Endothelial cell of umbilical vein (primary cell): ENCODE measurements at regions not wholly inside any gene's neighbourhood (a gene's known extent, or its start where the extent isn't known, plus 50 kb on each side); places are given as distances from the start of the nearest gene placed in this dataset.

Source experiments
- BruUV-seq: library from RNA; stranded (reverse); fragments of 400-500 nt; replicated peaks from 2 replicates; lab custom pipeline; 2021; lab: Mats Ljungman, UMichigan
- CTCF ChIA-PET: fragments of 300-600, 350-600 bp; sonication (Branson Sonifier 250); formaldehyde crosslinking; loops from one replicate; lab custom pipeline; 2021; ENCODE audit warnings: antibody characterized with exemption, inconsistent platforms; lab: Charles Lee
- POLR2A ChIA-PET: fragments of 300-600, 350-600 bp; sonication (Branson Sonifier 250); formaldehyde crosslinking; loops from one replicate; lab custom pipeline; 2021; ENCODE audit warnings: antibody characterized with exemption, inconsistent platforms; lab: Charles Lee
- DNase-seq: peaks from one replicate; pipeline ENCODE4 v3.0.0-alpha.2; 2011; ENCODE audit warnings: low read depth, low spot score
- FAIRE-seq: peaks from 2 replicates; lab custom pipeline; 2011; peaks lifted over from hg19 to GRCh38; lab: Jason Lieb, UNC
- H2AFZ ChIP-seq: 2 replicates; pipeline ENCODE4 v1.6.0; 2012; ENCODE audit warnings: low read depth, low read length, control low read depth, inconsistent platforms
- H3K27ac ChIP-seq: 2 replicates; pipeline ENCODE4 v1.5.1; 2011; ENCODE audit warnings: low read depth, mild to moderate bottlenecking, control low read depth, low read length, moderate library complexity; ENCODE audit not compliant: insufficient read depth
- H3K27me3 ChIP-seq, 2 experiments: 2 replicates each; pipeline versions ENCODE4 v1.6.0 to v1.6.1; 2011; ENCODE audit warnings: low read length in 2 of 2, mixed read lengths in 1 of 2; ENCODE audit not compliant: control insufficient read depth in 2 of 2, insufficient read depth in 2 of 2
- H3K36me3 ChIP-seq, 2 experiments: 2 replicates in 1 of 2; 3 replicates in 1 of 2; pipeline ENCODE4 v1.5.1; 2011; ENCODE audit warnings: low read length in 2 of 2, mild to moderate bottlenecking in 1 of 2, moderate library complexity in 1 of 2; ENCODE audit not compliant: control insufficient read depth in 2 of 2, insufficient read depth in 2 of 2; ENCODE audit errors: extremely low read depth in 1 of 2
- H3K4me1 ChIP-seq: 3 replicates; pipeline ENCODE4 v1.5.1; 2011; ENCODE audit warnings: mild to moderate bottlenecking, low read length; ENCODE audit not compliant: control insufficient read depth, insufficient read depth; ENCODE audit errors: extremely low read depth
- H3K4me2 ChIP-seq: 2 replicates; pipeline ENCODE4 v1.6.1; 2011; ENCODE audit warnings: low read length, control low read depth, mixed read lengths; ENCODE audit not compliant: insufficient read depth
- H3K4me3 ChIP-seq, 3 experiments: fragments of 200-600 bp in 1 of 3; sonication (generic), shearing (Covaris generic) in 1 of 3; replicated peaks in 1 of 3; 2 replicates each; pipeline ENCODE4 v1.5.1; 2011 to 2016; ENCODE audit warnings: control low read depth in 3 of 3, low read length in 3 of 3, mild to moderate bottlenecking in 2 of 3, inconsistent platforms in 1 of 3, low read depth in 1 of 3, moderate library complexity in 1 of 3; ENCODE audit not compliant: insufficient read depth in 1 of 3
- H3K79me2 ChIP-seq: 2 replicates; pipeline ENCODE4 v1.6.0; 2012; ENCODE audit warnings: low read length, inconsistent platforms; ENCODE audit not compliant: control insufficient read depth, insufficient read depth
- H3K9ac ChIP-seq: replicated peaks from 2 replicates; pipeline ENCODE3; 2011; ENCODE audit warnings: low read length, control low read depth; ENCODE audit not compliant: insufficient read depth; ENCODE audit errors: extremely low read depth
- H3K9me1 ChIP-seq: replicated peaks from 3 replicates; pipeline ENCODE4 v1.6.0; 2011; ENCODE audit warnings: mild to moderate bottlenecking, low read length; ENCODE audit not compliant: control insufficient read depth, insufficient read depth; ENCODE audit errors: extremely low read depth
- H3K9me3 ChIP-seq: replicated peaks from 2 replicates; pipeline ENCODE4 v1.5.1; 2012; ENCODE audit warnings: low read length, inconsistent platforms; ENCODE audit not compliant: control insufficient read depth, insufficient read depth
- H4K20me1 ChIP-seq: replicated peaks from 2 replicates; pipeline ENCODE3; 2011; ENCODE audit warnings: mild to moderate bottlenecking, low read length; ENCODE audit not compliant: control insufficient read depth, insufficient read depth; ENCODE audit errors: extremely low read depth
- EZH2 ChIP-seq: IDR thresholded peaks from 2 replicates; pipeline ENCODE4 v1.6.1; 2012; ENCODE audit warnings: borderline replicate concordance, low read depth, mild to moderate bottlenecking, moderate library complexity, low read length, inconsistent platforms; ENCODE audit not compliant: severe bottlenecking
- FOS ChIP-seq: IDR thresholded peaks from 2 replicates; pipeline ENCODE4 v1.6.1; 2011; ENCODE audit warnings: mild to moderate bottlenecking, low read length, moderate library complexity, borderline replicate concordance; ENCODE audit not compliant: insufficient read depth
- GATA2 ChIP-seq: IDR thresholded peaks from 2 replicates; pipeline ENCODE4 v1.7.0; 2011; ENCODE audit warnings: low read depth, mild to moderate bottlenecking, moderate library complexity, mixed read lengths, low read length; ENCODE audit not compliant: insufficient read length, insufficient read depth
- JUN ChIP-seq: IDR thresholded peaks from 2 replicates; pipeline ENCODE4 v1.6.1; 2011; ENCODE audit warnings: borderline replicate concordance, low read depth; ENCODE audit not compliant: insufficient read length, insufficient read depth
- MYC ChIP-seq: IDR thresholded peaks from one replicate; pipeline ENCODE4 v1.6.1; 2011; ENCODE audit warnings: mild to moderate bottlenecking, low read depth, low read length
- POLR2A ChIP-seq: IDR thresholded peaks from 2 replicates; pipeline ENCODE4 v1.6.1; 2012; ENCODE audit warnings: low read depth, mild to moderate bottlenecking, control low read depth, low read length
- POLR2AphosphoS5 ChIP-seq: IDR thresholded peaks from 2 replicates; pipeline ENCODE4 v1.6.1; 2012; ENCODE audit warnings: low read depth, mild to moderate bottlenecking, control low read depth, low read length, moderate library complexity; ENCODE audit not compliant: insufficient read depth
- dilution Hi-C: fragments of 300-500 bp; cut with MboI; formaldehyde crosslinking; loops from one replicate; pipeline ENCODE4 v1.15.0; 2019; ENCODE audit warnings: low sequenced_read_pairs; ENCODE audit not compliant: extremely low pct_ligation_motif_present
- intact Hi-C: fragments of 100-400 bp; cut with micrococcal nuclease; formaldehyde crosslinking; loops from one replicate; pipeline ENCODE4 v1.10.0; 2022
- TF ChIP-seq, protein P1 (sequence below), 2 donors: IDR thresholded peaks; 1 replicate in 1 of 2; 2 replicates in 1 of 2; pipeline ENCODE4 v1.5.1; 2011; ENCODE audit warnings: low read length in 2 of 2, mild to moderate bottlenecking in 2 of 2, moderate library complexity in 2 of 2, control low read depth in 1 of 2, inconsistent platforms in 1 of 2, low read depth in 1 of 2; ENCODE audit not compliant: insufficient read depth in 1 of 2; ENCODE audit errors: extremely low read depth in 1 of 2
- TF ChIP-seq, protein P2 (sequence below): IDR thresholded peaks from 2 replicates; pipeline ENCODE4 v1.6.1; 2011; ENCODE audit not compliant: insufficient read depth, insufficient read length

DNA sequence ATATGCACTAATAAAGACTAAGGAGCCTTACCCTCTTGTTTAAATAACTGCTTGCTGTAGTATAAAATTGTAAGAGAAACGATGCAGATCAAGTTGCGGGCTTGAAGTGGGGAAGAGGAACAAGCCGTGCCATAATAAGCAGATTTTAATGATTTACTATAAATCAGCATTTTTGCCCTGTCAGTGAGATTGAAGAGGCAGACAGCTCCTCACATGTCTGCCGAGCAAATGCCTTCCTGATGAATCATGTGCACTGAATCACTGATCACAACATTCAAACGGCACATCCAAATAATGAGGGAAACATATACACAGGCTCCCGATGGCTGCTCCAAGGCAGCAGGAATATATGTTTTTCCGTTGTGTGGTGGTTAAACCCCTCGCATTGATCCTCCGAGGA lies 282.9 kb downstream of the TSHZ3 start:
- dilution Hi-C loops: no loop called here

More for the DNA sequence above, 282.9 kb downstream of the TSHZ3 start:
- H3K9ac ChIP-seq: no peak overlapping the region
- FAIRE-seq: no peak
- no peak overlapping the region for H2AFZ ChIP-seq
- DNase-seq: no peak
- H4K20me1 ChIP-seq: no peaks in the 10 kb centered on the region
- H3K36me3 ChIP-seq: no peaks in the 10 kb centered on the region
- no peaks in the 10 kb centered on the region for H3K79me2 ChIP-seq
- H3K27ac ChIP-seq: no peak overlapping the region
- no peaks in the 10 kb centered on the region for H3K4me1 ChIP-seq
- H3K9me1 ChIP-seq: no peaks in the 10 kb centered on the region
- no peaks in the 10 kb centered on the region for H3K27me3 ChIP-seq
- ChIA-PET POLR2A (no interaction called here), CTCF (no interaction called here)
- intact Hi-C loops: no loop called here
- BruUV-seq: no TSS peak
- peaks cover 8% of the 10 kb centered on the region for H3K9me3 ChIP-seq
- no peak overlapping the region for H3K4me3 ChIP-seq
- TF ChIP-seq FOS (no peak), POLR2AphosphoS5 (no peak), MYC (no peak), POLR2A (no peak), GATA2 (no peak), EZH2 (no peak), JUN (no peak)
- TF ChIP-seq, protein P1, sequence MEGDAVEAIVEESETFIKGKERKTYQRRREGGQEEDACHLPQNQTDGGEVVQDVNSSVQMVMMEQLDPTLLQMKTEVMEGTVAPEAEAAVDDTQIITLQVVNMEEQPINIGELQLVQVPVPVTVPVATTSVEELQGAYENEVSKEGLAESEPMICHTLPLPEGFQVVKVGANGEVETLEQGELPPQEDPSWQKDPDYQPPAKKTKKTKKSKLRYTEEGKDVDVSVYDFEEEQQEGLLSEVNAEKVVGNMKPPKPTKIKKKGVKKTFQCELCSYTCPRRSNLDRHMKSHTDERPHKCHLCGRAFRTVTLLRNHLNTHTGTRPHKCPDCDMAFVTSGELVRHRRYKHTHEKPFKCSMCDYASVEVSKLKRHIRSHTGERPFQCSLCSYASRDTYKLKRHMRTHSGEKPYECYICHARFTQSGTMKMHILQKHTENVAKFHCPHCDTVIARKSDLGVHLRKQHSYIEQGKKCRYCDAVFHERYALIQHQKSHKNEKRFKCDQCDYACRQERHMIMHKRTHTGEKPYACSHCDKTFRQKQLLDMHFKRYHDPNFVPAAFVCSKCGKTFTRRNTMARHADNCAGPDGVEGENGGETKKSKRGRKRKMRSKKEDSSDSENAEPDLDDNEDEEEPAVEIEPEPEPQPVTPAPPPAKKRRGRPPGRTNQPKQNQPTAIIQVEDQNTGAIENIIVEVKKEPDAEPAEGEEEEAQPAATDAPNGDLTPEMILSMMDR (IDR thresholded peaks at IDR 0.05; ENCODE audit: extremely low read depth in 1 of 2, insufficient read depth in 1 of 2, low read depth in 1 of 2, low read length in 2 of 2): no peak
- TF ChIP-seq, protein P2, sequence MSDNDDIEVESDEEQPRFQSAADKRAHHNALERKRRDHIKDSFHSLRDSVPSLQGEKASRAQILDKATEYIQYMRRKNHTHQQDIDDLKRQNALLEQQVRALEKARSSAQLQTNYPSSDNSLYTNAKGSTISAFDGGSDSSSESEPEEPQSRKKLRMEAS: no peak
- no peak overlapping the region for H3K4me2 ChIP-seq
